Panc1 (cell line): ENCODE measurements at regions not wholly inside any gene's neighbourhood (a gene's known extent, or its start where the extent isn't known, plus 50 kb on each side); places are given as distances from the start of the nearest gene placed in this dataset.

Experiments
- CTCF ChIP-seq: fragments of 450-650 bp; IDR thresholded peaks from 2 replicates; pipeline ENCODE4 v1.5.1; 2017; ENCODE audit warnings: mild to moderate bottlenecking
- POLR2AphosphoS5 ChIP-seq: IDR thresholded peaks from 2 replicates; pipeline ENCODE4 v1.6.1; 2012; ENCODE audit warnings: mild to moderate bottlenecking, low read depth, low read length, moderate library complexity

GRCh38 chr9:108703429-108703828 is 152.4 kb downstream of the ACTL7B start:
- no peak for TF ChIP-seq CTCF
- no peak for TF ChIP-seq POLR2AphosphoS5
